ENCODE measurements at regions not wholly inside any gene's neighbourhood (a gene's known extent, or its start where the extent isn't known, plus 50 kb on each side); places are given as distances from the start of the nearest gene placed in this dataset.

GRCh38 chr6:151674578-151674977, 132.9 kb upstream of the ESR1 start:
- TF ChIP-seq CTCF (IDR thresholded peaks at IDR 0.05) (no peak), POLR2A (IDR thresholded peaks at IDR 0.05) (no peak), EP300 (IDR thresholded peaks at IDR 0.05) (no peak)
